Uterus (tissue), 3 donors: ENCODE measurements at regions not wholly inside any gene's neighbourhood (a gene's known extent, or its start where the extent isn't known, plus 50 kb on each side); places are given as distances from the start of the nearest gene placed in this dataset.
A peak's percentile ranks its signal among the peaks of the same experiment; 100 is the strongest.

Experiments used
- DNase-seq, 2 donors: peaks; one replicate each; pipeline ENCODE4 v3.0.0-alpha.2; 2019 to 2020
- H3K27ac ChIP-seq, 2 donors: fragments of 200-600 bp; sonication (generic); 1 replicate in 1 of 2; 2 replicates in 1 of 2; pipeline ENCODE4 v1.5.1; 2016 to 2018
- H3K27me3 ChIP-seq, 2 donors: fragments of 200-600 bp; sonication (generic); one replicate each; pipeline ENCODE4 v1.5.1; 2018 to 2019; ENCODE audit warnings: control low read depth in 1 of 2
- H3K36me3 ChIP-seq, 2 donors: fragments of 200-600 bp; sonication (generic); one replicate each; pipeline ENCODE4 v1.5.1; 2019; ENCODE audit warnings: control low read depth in 1 of 2
- H3K4me1 ChIP-seq, 2 donors: fragments of 200-600 bp; sonication (generic); one replicate each; pipeline ENCODE4 v1.5.1; 2018 to 2019; ENCODE audit warnings: control low read depth in 1 of 2
- H3K4me3 ChIP-seq, 2 donors: fragments of 200-600 bp; sonication (generic); 1 replicate in 1 of 2; 2 replicates in 1 of 2; pipeline ENCODE4 v1.5.1; 2018 to 2019; ENCODE audit warnings: mild to moderate bottlenecking in 1 of 2
- H3K9me3 ChIP-seq, 2 donors: fragments of 200-600 bp; sonication (generic); one replicate each; pipeline ENCODE4 v1.5.1; 2019; ENCODE audit warnings: control low read depth in 1 of 2
- POLR2A ChIP-seq, 2 donors: fragments of 450-650 bp; IDR thresholded peaks; one replicate each; pipeline ENCODE4 v1.6.1; 2016; ENCODE audit warnings: antibody characterized with exemption in 2 of 2, mild to moderate bottlenecking in 1 of 2, moderate library complexity in 1 of 2
- intact Hi-C: fragments of 100-400 bp; cut with DNase I; formaldehyde crosslinking; loops from one replicate; pipeline ENCODE4 v1.15.1; 2023; ENCODE audit warnings: low total_unique reads
- TF ChIP-seq, protein P1 (sequence below), 4 experiments: fragments of 200-600 bp in 2 of 4; fragments of 450-650 bp in 2 of 4; sonication (generic) in 2 of 4; IDR thresholded peaks; one replicate each; pipeline ENCODE4 v1.5.1; 2016 to 2019; ENCODE audit warnings: antibody characterized with exemption in 4 of 4, mild to moderate bottlenecking in 2 of 4, moderate library complexity in 1 of 4
- donor health status: DM: yes; HTN: yes; CAD: no.

DNA sequence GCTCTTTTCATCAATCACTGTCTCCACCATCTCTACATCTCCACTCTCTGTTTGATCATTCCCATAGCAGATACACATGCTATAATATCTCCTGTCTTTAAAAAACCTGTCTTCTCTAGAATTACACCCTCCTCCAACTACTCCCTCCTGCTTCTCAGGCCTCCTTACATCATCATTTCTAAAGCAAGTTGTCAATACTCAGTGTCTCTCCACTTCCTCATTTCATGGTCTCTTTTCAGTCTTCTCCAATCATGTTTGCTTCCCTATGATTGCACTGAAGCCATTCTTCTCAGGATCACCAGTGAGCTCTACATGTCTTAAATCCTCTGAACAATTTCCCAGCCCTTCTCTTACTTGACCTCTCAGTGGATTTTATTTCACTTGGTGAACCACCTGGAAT is 87.0 kb upstream of the ZNF280D start:
- Histone ChIP-seq H3K4me3 (no peak overlapping the region), H3K9me3 (no peaks in the 10 kb centered on the region), H3K36me3 (no peaks in the 10 kb centered on the region), H3K27ac (no peak overlapping the region), H3K27me3 (no peaks in the 10 kb centered on the region), H3K4me1 (peaks cover 4 to 6% of the 10 kb centered on the region in 2 donors)
- intact Hi-C loops = no loop called here
- DNase-seq = no peak
- no peak for TF ChIP-seq POLR2A (IDR thresholded peaks at IDR 0.05)
- TF ChIP-seq, protein P1, sequence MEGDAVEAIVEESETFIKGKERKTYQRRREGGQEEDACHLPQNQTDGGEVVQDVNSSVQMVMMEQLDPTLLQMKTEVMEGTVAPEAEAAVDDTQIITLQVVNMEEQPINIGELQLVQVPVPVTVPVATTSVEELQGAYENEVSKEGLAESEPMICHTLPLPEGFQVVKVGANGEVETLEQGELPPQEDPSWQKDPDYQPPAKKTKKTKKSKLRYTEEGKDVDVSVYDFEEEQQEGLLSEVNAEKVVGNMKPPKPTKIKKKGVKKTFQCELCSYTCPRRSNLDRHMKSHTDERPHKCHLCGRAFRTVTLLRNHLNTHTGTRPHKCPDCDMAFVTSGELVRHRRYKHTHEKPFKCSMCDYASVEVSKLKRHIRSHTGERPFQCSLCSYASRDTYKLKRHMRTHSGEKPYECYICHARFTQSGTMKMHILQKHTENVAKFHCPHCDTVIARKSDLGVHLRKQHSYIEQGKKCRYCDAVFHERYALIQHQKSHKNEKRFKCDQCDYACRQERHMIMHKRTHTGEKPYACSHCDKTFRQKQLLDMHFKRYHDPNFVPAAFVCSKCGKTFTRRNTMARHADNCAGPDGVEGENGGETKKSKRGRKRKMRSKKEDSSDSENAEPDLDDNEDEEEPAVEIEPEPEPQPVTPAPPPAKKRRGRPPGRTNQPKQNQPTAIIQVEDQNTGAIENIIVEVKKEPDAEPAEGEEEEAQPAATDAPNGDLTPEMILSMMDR (IDR thresholded peaks at IDR 0.05) = no peak

DNA sequence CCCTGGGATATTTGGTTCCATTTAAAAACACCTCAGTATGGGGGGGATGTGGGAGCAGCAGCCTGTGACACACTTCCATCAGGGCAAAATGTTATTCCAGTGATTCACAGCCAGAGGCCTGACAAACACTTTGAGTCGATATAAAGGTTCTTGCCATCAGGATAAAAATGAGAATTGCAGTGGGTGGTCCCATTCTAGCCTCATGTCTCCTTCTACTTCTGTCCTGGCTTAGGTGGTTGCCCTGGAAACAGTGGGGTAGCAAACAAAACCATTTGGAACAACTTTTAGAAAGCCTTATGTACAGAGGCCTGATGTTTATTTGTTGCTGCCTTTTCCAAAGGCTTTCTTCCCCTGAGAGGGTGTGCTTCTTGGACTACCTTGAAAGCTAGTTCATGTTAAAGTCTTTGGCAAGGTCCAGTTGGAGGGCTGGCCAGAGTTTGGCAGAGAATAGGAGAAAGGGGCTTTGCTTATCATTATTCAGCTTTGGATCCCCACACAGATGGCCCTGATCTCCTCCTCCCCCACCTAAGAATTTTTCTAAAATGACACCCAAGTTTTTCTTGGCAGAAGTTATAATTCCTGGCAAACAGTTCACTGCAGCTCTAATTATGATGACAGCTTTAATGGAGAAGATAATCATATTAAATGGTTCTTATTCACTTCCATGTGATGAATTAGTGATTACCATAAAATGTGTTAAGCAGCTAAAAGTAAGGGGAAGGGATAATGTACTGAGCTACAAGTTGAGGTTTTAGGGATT is 84.2 kb upstream of the ZNF280D start:
- no peaks in the 10 kb centered on the region for H3K36me3 ChIP-seq
- TF ChIP-seq POLR2A (IDR thresholded peaks at IDR 0.05) = no peak
- TF ChIP-seq, protein P1 (IDR thresholded peaks at IDR 0.05) = no peak
- peak overlapping the region; percentile 11 to 28 for H3K27ac ChIP-seq
- peaks cover 4 to 6% of the 10 kb centered on the region in 2 donors for H3K4me1 ChIP-seq
- H3K4me3 ChIP-seq = no peak overlapping the region
- H3K9me3 ChIP-seq = no peaks in the 10 kb centered on the region
- intact Hi-C loops = no loop called here
- no peaks in the 10 kb centered on the region for H3K27me3 ChIP-seq
- DNase-seq = no peak

DNA sequence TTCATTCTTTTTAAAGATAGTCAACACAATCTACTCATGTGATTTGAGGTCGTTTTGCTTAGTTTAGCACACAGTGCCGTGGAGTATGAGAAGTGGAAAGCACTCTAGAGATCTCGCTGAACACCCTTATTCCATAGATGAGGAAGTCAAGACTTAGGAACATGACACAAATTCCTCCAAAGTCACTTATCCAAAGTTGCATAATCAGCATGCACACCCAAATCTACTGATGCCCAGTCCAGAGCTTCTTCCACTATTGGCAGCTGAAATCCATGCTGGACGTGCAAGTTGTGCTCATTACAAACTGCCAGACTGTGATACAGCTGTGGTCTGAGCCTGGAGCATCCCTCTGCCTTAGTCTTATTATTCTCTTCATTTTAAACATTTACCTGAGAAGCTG is 83.5 kb upstream of the ZNF280D start:
- Histone ChIP-seq H3K4me3 (no peak overlapping the region), H3K27ac (peak overlapping the region in 1 of 2 donors; percentile 28), H3K4me1 (peaks cover 4 to 6% of the 10 kb centered on the region in 2 donors), H3K9me3 (no peaks in the 10 kb centered on the region), H3K36me3 (no peaks in the 10 kb centered on the region), H3K27me3 (no peaks in the 10 kb centered on the region)
- no peak for TF ChIP-seq POLR2A (IDR thresholded peaks at IDR 0.05)
- TF ChIP-seq, protein P1 (IDR thresholded peaks at IDR 0.05) = no peak
- intact Hi-C loops = no loop called here
- DNase-seq = no peak

DNA sequence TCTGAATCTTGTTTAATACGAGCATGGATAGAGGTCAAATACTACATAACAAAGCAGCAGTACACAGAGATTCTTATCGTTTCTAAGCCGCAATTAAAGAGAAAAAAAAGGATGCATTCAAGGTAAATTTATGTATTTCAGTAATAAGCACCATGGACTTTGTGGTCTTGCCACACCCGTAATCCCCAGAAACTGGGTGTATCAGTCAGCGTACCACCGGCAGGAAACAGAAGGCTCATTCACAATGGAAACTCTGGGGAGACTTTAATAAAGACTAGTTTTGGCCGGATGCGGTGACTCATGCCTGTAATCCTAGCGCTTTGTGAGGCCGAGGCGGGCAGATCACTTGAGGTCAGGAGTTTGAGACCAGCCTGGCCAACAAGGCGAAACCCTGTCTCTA is 81.9 kb upstream of the ZNF280D start:
- DNase-seq = peak in 1 of 2 donors; percentile 52
- H3K9me3 ChIP-seq = no peaks in the 10 kb centered on the region
- H3K4me1 ChIP-seq = peaks cover 0 to 4% of the 10 kb centered on the region in 2 donors
- H3K4me3 ChIP-seq = no peak overlapping the region
- H3K27ac ChIP-seq = peak overlapping the region in 1 of 2 donors; percentile 31
- TF ChIP-seq, protein P1 (IDR thresholded peaks at IDR 0.05) = no peak
- TF ChIP-seq POLR2A (IDR thresholded peaks at IDR 0.05) = no peak
- H3K27me3 ChIP-seq = no peaks in the 10 kb centered on the region
- no peaks in the 10 kb centered on the region for H3K36me3 ChIP-seq
- intact Hi-C loops = no loop called here

DNA sequence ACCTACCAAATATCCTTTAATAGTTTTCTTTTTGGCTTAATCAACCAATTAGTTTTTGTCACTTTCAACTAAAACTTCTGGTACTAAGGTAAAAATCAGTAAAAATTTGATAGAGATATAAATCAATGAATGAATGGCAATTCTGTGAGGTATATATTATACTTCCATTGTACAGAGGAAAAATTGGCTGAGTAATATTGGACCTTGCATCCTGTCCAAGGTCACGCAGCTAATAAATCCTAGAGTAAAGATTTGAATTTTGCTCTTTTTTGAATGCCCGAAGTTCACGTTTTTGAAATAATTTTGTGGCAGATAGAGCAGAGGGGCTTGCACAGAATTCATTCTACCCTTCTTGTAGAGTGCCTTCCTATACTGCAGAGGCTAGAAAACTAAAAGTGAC is 81.1 kb upstream of the ZNF280D start:
- no peak overlapping the region for H3K27ac ChIP-seq
- TF ChIP-seq, protein P1 (IDR thresholded peaks at IDR 0.05) = no peak
- no peak for TF ChIP-seq POLR2A (IDR thresholded peaks at IDR 0.05)
- no peak for DNase-seq
- peaks cover 0 to 4% of the 10 kb centered on the region in 2 donors for H3K4me1 ChIP-seq
- intact Hi-C loops = no loop called here
- no peaks in the 10 kb centered on the region for H3K9me3 ChIP-seq
- H3K4me3 ChIP-seq = no peak overlapping the region
- H3K36me3 ChIP-seq = no peaks in the 10 kb centered on the region
- no peaks in the 10 kb centered on the region for H3K27me3 ChIP-seq
